ENCODE measurements at regions not wholly inside any gene's neighbourhood (a gene's known extent, or its start where the extent isn't known, plus 50 kb on each side); places are given as distances from the start of the nearest gene placed in this dataset.

DNA sequence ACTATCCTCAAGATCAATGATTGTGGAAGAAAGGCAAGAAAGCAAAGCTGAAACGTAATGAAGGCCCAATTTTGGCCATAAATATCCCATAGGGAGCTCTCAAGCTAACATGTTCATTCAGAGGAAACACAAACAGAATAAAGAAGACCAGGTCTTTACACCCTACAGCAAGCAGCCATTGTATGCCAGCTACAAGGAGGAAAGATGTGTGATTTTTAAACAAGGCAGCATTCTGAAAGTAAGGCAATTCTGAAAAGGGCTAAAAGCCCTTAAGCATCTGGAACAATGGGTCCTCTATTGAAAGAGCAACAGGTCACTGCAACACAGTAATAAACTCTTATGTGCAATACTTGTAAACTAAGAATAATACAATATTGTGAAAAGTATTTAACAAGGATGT lies 1002.4 kb downstream of the SLITRK1 start:
- Histone ChIP-seq H3K27me3 (ENCODE audit: insufficient read depth, low read length) (no peaks in the 10 kb centered on the region), H3K79me2 (ENCODE audit: control insufficient read depth, insufficient read depth, low read length, unreplicated experiment) (no peaks in the 10 kb centered on the region), H3K27ac (ENCODE audit: low read depth, low read length) (no peak overlapping the region), H3K36me3 (ENCODE audit: insufficient read depth, low read length) (no peaks in the 10 kb centered on the region), H3K4me1 (ENCODE audit: control insufficient read depth, insufficient read depth, low read length, unreplicated experiment) (no peaks in the 10 kb centered on the region), H3K4me3 (ENCODE audit: low read depth, low read length) (no peak overlapping the region), H2AFZ (ENCODE audit: low read length, unreplicated experiment) (no peak overlapping the region)

DNA sequence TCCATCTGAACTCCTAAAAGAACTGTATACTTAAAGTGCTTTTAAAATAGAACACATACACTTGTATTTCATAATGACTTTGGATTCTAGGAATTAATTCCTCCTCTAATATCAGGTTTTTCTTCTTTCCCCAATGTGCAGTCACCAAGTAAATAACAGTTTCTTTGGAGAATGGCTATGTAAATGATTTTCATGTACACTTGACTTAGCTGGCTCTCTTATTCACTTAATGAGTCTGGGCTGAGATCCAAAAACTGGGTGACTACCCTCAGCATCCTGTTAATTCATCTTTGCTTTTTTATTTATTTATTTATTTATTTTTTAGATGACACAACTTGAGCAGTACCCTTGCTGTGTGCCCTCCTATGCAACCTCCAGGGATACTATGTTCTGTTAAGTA lies 1003.7 kb downstream of the SLITRK1 start:
- H3K36me3 ChIP-seq (ENCODE audit: insufficient read depth, low read length): no peaks in the 10 kb centered on the region
- no peak overlapping the region for H3K27ac ChIP-seq (ENCODE audit: low read depth, low read length)
- H3K4me3 ChIP-seq (ENCODE audit: low read depth, low read length): no peak overlapping the region
- no peaks in the 10 kb centered on the region for H3K4me1 ChIP-seq (ENCODE audit: control insufficient read depth, insufficient read depth, low read length, unreplicated experiment)
- H2AFZ ChIP-seq (ENCODE audit: low read length, unreplicated experiment): no peak overlapping the region
- no peaks in the 10 kb centered on the region for H3K27me3 ChIP-seq (ENCODE audit: insufficient read depth, low read length)
- no peaks in the 10 kb centered on the region for H3K79me2 ChIP-seq (ENCODE audit: control insufficient read depth, insufficient read depth, low read length, unreplicated experiment)

DNA sequence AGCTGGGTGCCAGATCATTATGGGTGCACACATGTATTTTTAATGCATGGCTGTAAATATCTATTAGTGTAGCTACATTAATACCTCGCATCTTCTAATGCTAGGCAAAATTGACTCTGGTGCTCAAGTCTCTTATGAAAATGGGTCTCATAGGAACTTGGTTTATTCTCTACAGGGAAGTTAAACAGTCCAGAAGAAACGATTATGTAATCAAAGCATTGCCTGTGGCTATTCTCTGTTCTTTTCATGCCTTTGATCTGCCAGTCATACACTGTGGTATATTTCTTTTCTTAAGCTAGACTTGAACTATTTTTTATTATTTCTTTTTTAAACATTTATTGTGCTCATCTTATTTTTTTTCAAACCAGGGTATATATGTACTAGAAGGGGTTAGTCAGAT lies 1015.0 kb downstream of the SLITRK1 start:
- Histone ChIP-seq H3K27me3 (ENCODE audit: insufficient read depth, low read length) (no peaks in the 10 kb centered on the region), H3K79me2 (ENCODE audit: control insufficient read depth, insufficient read depth, low read length, unreplicated experiment) (no peaks in the 10 kb centered on the region), H3K27ac (ENCODE audit: low read depth, low read length) (no peak overlapping the region), H2AFZ (ENCODE audit: low read length, unreplicated experiment) (no peak overlapping the region), H3K4me3 (ENCODE audit: low read depth, low read length) (no peak overlapping the region), H3K36me3 (ENCODE audit: insufficient read depth, low read length) (no peaks in the 10 kb centered on the region), H3K4me1 (ENCODE audit: control insufficient read depth, insufficient read depth, low read length, unreplicated experiment) (no peaks in the 10 kb centered on the region)

DNA sequence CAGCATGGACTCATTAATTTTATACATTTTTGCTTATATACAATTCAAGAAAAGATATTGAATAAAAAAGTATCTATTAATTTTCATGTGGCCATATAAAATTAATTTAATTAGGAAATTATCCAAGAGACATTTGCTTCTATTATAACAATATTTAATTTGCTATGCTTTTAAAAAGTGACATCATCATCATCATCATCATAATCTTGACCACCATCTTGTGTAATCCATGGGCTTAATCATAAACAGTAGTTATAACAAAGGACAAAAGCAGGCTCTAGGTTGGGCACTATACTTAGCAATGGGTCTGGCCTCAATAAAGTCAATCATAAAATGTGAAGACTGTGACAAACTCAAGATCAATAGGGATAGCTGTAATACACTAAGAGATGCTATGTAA lies 1031.6 kb downstream of the SLITRK1 start:
- Histone ChIP-seq H3K27ac (ENCODE audit: low read depth, low read length) (no peak overlapping the region), H2AFZ (ENCODE audit: low read length, unreplicated experiment) (no peak overlapping the region), H3K4me1 (ENCODE audit: control insufficient read depth, insufficient read depth, low read length, unreplicated experiment) (no peaks in the 10 kb centered on the region), H3K36me3 (ENCODE audit: insufficient read depth, low read length) (no peaks in the 10 kb centered on the region), H3K4me3 (ENCODE audit: low read depth, low read length) (no peak overlapping the region), H3K79me2 (ENCODE audit: control insufficient read depth, insufficient read depth, low read length, unreplicated experiment) (no peaks in the 10 kb centered on the region), H3K27me3 (ENCODE audit: insufficient read depth, low read length) (no peaks in the 10 kb centered on the region)

DNA sequence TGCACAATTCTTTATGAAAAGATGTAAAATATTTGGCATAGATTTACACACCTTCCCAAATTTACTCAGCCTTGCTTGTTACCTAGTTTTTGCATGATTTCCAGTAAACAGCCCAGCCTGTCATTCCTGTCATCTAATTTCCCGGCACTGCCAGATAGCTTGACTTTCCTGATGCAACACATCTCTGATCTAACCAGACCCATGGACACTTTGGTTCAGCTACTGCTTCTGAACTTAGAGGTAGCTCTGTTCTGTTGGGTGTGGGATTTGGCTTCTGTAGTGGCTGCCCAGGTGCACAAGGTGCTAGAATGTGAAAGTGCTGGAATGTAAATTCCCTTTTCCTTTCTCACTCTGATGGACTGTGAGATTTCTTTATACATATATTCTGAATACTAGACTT lies 1033.5 kb downstream of the SLITRK1 start:
- no peaks in the 10 kb centered on the region for H3K36me3 ChIP-seq (ENCODE audit: insufficient read depth, low read length)
- H3K27me3 ChIP-seq (ENCODE audit: insufficient read depth, low read length): no peaks in the 10 kb centered on the region
- no peak overlapping the region for H3K4me3 ChIP-seq (ENCODE audit: low read depth, low read length)
- H3K4me1 ChIP-seq (ENCODE audit: control insufficient read depth, insufficient read depth, low read length, unreplicated experiment): no peaks in the 10 kb centered on the region
- H3K79me2 ChIP-seq (ENCODE audit: control insufficient read depth, insufficient read depth, low read length, unreplicated experiment): no peaks in the 10 kb centered on the region
- H2AFZ ChIP-seq (ENCODE audit: low read length, unreplicated experiment): no peak overlapping the region
- H3K27ac ChIP-seq (ENCODE audit: low read depth, low read length): no peak overlapping the region

DNA sequence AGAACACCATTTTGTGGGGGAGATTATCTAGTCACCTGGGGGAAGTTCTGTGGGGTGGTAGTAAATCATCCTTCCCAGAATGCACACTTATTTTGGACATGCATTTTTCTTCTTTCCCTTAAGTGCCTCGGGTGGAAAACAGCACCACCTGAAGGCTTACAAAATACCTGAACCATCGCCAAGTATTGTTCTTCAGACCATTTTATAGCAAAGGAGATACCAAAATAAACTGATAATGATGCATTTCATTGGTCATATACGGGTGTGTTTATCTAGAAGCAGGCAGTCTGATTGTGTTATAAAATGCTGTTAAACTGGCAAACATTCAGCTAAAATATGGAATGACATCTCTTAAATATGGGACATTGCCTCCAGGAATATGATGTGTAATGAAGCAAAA lies 1034.7 kb downstream of the SLITRK1 start:
- H3K27me3 ChIP-seq (ENCODE audit: insufficient read depth, low read length): no peaks in the 10 kb centered on the region
- no peaks in the 10 kb centered on the region for H3K4me1 ChIP-seq (ENCODE audit: control insufficient read depth, insufficient read depth, low read length, unreplicated experiment)
- H3K27ac ChIP-seq (ENCODE audit: low read depth, low read length): no peak overlapping the region
- H3K4me3 ChIP-seq (ENCODE audit: low read depth, low read length): no peak overlapping the region
- H3K79me2 ChIP-seq (ENCODE audit: control insufficient read depth, insufficient read depth, low read length, unreplicated experiment): no peaks in the 10 kb centered on the region
- no peak overlapping the region for H2AFZ ChIP-seq (ENCODE audit: low read length, unreplicated experiment)
- no peaks in the 10 kb centered on the region for H3K36me3 ChIP-seq (ENCODE audit: insufficient read depth, low read length)

DNA sequence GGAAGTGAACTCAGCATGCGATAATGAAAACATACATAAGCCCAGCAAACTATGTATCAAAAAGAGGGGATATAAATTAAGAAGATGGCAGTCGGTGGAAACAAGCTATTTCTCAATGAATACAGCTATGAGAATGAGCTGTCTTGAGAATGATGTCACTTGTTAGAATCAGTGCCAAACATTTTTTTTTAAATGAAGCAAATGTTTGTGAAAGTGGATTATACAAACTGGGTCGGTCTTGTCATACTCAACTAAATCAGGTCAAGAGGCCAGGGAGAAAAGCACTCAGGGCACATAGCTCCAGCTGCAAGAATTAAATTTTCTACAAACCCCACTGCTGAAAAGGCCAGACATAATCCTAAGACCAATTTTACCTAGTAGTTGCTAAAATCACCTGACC lies 1048.4 kb downstream of the SLITRK1 start:
- Histone ChIP-seq H3K4me1 (ENCODE audit: control insufficient read depth, insufficient read depth, low read length, unreplicated experiment) (no peaks in the 10 kb centered on the region), H3K4me3 (ENCODE audit: low read depth, low read length) (no peak overlapping the region), H3K27ac (ENCODE audit: low read depth, low read length) (no peak overlapping the region), H3K27me3 (ENCODE audit: insufficient read depth, low read length) (no peaks in the 10 kb centered on the region), H3K79me2 (ENCODE audit: control insufficient read depth, insufficient read depth, low read length, unreplicated experiment) (no peaks in the 10 kb centered on the region), H3K36me3 (ENCODE audit: insufficient read depth, low read length) (no peaks in the 10 kb centered on the region), H2AFZ (ENCODE audit: low read length, unreplicated experiment) (no peak overlapping the region)

DNA sequence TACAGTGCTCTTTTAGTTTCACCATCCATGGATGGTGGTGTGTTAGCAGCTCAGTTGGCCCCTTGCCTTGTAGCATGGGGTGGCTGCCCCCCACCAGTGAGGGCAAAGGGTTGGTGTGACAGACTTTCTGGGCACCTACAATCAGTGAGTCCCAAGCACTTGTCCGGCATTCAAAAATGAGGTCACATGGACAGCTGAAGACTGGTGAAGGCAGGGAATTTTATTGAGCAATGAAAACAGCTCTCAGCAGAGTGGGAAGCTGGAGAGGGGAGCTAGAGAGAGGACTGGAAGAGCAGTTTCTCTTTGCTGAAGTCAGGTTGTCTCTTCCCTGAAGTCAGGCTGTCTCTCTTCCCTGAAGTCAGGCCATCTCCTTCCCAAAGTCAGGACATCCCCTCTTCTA lies 1053.2 kb downstream of the SLITRK1 start:
- H3K27me3 ChIP-seq (ENCODE audit: insufficient read depth, low read length): no peaks in the 10 kb centered on the region
- no peak overlapping the region for H3K27ac ChIP-seq (ENCODE audit: low read depth, low read length)
- no peak overlapping the region for H2AFZ ChIP-seq (ENCODE audit: low read length, unreplicated experiment)
- H3K4me3 ChIP-seq (ENCODE audit: low read depth, low read length): no peak overlapping the region
- H3K79me2 ChIP-seq (ENCODE audit: control insufficient read depth, insufficient read depth, low read length, unreplicated experiment): no peaks in the 10 kb centered on the region
- H3K4me1 ChIP-seq (ENCODE audit: control insufficient read depth, insufficient read depth, low read length, unreplicated experiment): no peaks in the 10 kb centered on the region
- no peaks in the 10 kb centered on the region for H3K36me3 ChIP-seq (ENCODE audit: insufficient read depth, low read length)

DNA sequence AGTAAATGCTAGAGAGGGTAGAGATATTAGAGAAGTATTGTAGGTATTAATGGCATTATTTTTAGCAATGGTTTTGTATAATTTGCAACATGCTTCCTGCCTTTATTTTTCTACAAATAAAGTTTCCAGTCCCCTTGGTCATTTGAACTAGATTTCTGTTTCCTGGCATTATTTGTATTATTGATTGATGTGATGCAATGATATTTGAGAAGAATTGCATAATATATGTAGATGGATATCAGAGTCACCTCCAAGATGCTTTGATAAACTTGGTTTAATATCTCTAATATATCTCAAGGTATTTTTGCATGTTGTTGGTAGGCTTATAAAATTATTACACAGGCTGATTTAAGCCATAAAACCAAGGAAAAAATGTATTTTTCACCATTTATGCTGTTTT lies 1054.5 kb downstream of the SLITRK1 start:
- Histone ChIP-seq H3K27ac (ENCODE audit: low read depth, low read length) (no peak overlapping the region), H3K79me2 (ENCODE audit: control insufficient read depth, insufficient read depth, low read length, unreplicated experiment) (no peaks in the 10 kb centered on the region), H3K36me3 (ENCODE audit: insufficient read depth, low read length) (no peaks in the 10 kb centered on the region), H2AFZ (ENCODE audit: low read length, unreplicated experiment) (no peak overlapping the region), H3K4me3 (ENCODE audit: low read depth, low read length) (no peak overlapping the region), H3K4me1 (ENCODE audit: control insufficient read depth, insufficient read depth, low read length, unreplicated experiment) (no peaks in the 10 kb centered on the region), H3K27me3 (ENCODE audit: insufficient read depth, low read length) (no peaks in the 10 kb centered on the region)

DNA sequence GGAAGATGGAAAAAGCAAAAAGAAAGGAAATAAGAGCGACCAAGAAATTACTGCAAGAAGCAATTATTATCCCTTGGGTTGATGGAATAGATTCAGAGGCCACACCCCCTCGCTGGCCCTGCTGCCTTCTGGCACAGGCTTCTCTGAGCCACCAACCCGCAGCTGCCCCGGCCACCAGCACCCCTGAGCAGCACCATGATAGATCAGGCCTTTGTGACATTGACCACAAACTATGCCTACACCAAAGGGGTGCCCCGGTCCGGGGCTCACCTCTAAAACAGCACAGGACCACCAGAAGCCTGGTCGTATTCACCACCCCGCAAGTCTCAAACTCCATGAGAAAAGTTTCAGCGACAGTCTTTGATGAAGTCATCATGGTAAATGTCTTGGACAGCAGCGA lies 1059.3 kb downstream of the SLITRK1 start:
- no peak overlapping the region for H3K4me3 ChIP-seq (ENCODE audit: low read depth, low read length)
- no peaks in the 10 kb centered on the region for H3K27me3 ChIP-seq (ENCODE audit: insufficient read depth, low read length)
- no peaks in the 10 kb centered on the region for H3K36me3 ChIP-seq (ENCODE audit: insufficient read depth, low read length)
- no peaks in the 10 kb centered on the region for H3K4me1 ChIP-seq (ENCODE audit: control insufficient read depth, insufficient read depth, low read length, unreplicated experiment)
- no peak overlapping the region for H2AFZ ChIP-seq (ENCODE audit: low read length, unreplicated experiment)
- no peak overlapping the region for H3K27ac ChIP-seq (ENCODE audit: low read depth, low read length)
- H3K79me2 ChIP-seq (ENCODE audit: control insufficient read depth, insufficient read depth, low read length, unreplicated experiment): no peaks in the 10 kb centered on the region

DNA sequence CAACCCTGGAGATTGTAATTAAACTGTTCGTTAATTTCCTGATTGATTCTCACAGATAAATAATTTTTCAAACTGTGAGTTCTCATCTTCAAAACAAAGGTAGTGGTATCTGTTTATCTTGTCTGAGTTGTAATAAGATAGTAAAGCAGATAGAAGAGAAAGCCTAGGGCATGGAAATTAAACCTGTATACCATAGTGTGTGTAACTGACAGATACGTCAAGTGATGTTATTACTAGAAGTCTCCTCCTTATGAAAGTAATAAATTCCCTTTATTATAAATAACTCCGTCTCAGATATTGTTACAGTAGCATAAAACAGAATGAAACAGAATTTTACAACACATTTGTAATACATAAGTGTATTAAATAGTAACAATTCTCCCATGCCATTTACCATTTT lies 1065.1 kb downstream of the SLITRK1 start:
- H3K27me3 ChIP-seq (ENCODE audit: insufficient read depth, low read length): no peaks in the 10 kb centered on the region
- no peaks in the 10 kb centered on the region for H3K79me2 ChIP-seq (ENCODE audit: control insufficient read depth, insufficient read depth, low read length, unreplicated experiment)
- no peaks in the 10 kb centered on the region for H3K4me1 ChIP-seq (ENCODE audit: control insufficient read depth, insufficient read depth, low read length, unreplicated experiment)
- H3K27ac ChIP-seq (ENCODE audit: low read depth, low read length): no peak overlapping the region
- no peak overlapping the region for H3K4me3 ChIP-seq (ENCODE audit: low read depth, low read length)
- no peaks in the 10 kb centered on the region for H3K36me3 ChIP-seq (ENCODE audit: insufficient read depth, low read length)
- H2AFZ ChIP-seq (ENCODE audit: low read length, unreplicated experiment): no peak overlapping the region

DNA sequence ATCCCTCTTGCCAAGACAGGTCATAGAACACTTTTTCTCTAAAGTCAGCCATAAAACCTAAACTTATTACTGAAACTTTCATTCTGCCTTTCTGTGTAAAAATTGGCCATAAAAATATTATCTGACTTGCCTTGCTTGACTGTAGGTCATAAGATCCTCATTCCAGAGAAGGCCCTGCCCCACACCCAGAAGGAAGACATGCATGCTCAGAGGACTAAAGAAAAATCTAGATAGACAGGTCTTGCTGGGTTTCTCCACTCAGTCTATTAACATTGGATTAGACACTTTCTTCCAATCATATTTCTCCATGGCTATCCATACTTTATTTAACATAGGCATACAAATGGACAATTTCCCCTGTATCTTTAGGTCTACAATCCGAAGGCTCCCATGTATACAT lies 1066.5 kb downstream of the SLITRK1 start:
- H3K27ac ChIP-seq (ENCODE audit: low read depth, low read length): no peak overlapping the region
- H2AFZ ChIP-seq (ENCODE audit: low read length, unreplicated experiment): no peak overlapping the region
- H3K4me1 ChIP-seq (ENCODE audit: control insufficient read depth, insufficient read depth, low read length, unreplicated experiment): no peaks in the 10 kb centered on the region
- H3K27me3 ChIP-seq (ENCODE audit: insufficient read depth, low read length): no peaks in the 10 kb centered on the region
- no peaks in the 10 kb centered on the region for H3K36me3 ChIP-seq (ENCODE audit: insufficient read depth, low read length)
- no peaks in the 10 kb centered on the region for H3K79me2 ChIP-seq (ENCODE audit: control insufficient read depth, insufficient read depth, low read length, unreplicated experiment)
- H3K4me3 ChIP-seq (ENCODE audit: low read depth, low read length): no peak overlapping the region

Measured in ACC112 (cell line).